H1 (cell line): ENCODE measurements at regions not wholly inside any gene's neighbourhood (a gene's known extent, or its start where the extent isn't known, plus 50 kb on each side); places are given as distances from the start of the nearest gene placed in this dataset.

Experiments
- CTCF ChIP-seq, 3 experiments: IDR thresholded peaks; 1 replicate in 2 of 3; 2 replicates in 1 of 3; pipeline versions ENCODE4 v1.5.1 to v1.6.1; 2011; ENCODE audit warnings: low read length in 3 of 3, mild to moderate bottlenecking in 3 of 3, inconsistent platforms in 2 of 3, low read depth in 1 of 3, moderate library complexity in 1 of 3; ENCODE audit not compliant: insufficient read depth in 1 of 3; ENCODE audit errors: control extremely low read depth in 1 of 3
- EZH2 ChIP-seq: fragments of 200-600 bp; sonication (generic); IDR thresholded peaks from 2 replicates; pipeline ENCODE4 v1.7.1; 2012; ENCODE audit warnings: low read depth, mild to moderate bottlenecking, moderate library complexity, low read length, inconsistent platforms; ENCODE audit not compliant: severe bottlenecking
- MAFK ChIP-seq: IDR thresholded peaks from 2 replicates; pipeline ENCODE4 v1.6.1; 2012; ENCODE audit warnings: low read depth, mild to moderate bottlenecking, improper control_type of control experiment, low read length
- POLR2AphosphoS5 ChIP-seq: IDR thresholded peaks from 2 replicates; pipeline ENCODE4 v1.6.1; 2011; ENCODE audit warnings: low read depth, low read length

GRCh38 chr6:140076105-140076504, 701.7 kb upstream of the CITED2 start:
- no peak for TF ChIP-seq POLR2AphosphoS5
- no peak for TF ChIP-seq CTCF (IDR thresholded peaks at IDR 0.05; ENCODE audit: control extremely low read depth in 1 of 3, insufficient read depth in 1 of 3, low read depth in 1 of 3, low read length in 3 of 3)
- TF ChIP-seq MAFK = no peak
- TF ChIP-seq EZH2 = no peak
